NCI-H510A (cell line): ENCODE measurements at regions not wholly inside any gene's neighbourhood (a gene's known extent, or its start where the extent isn't known, plus 50 kb on each side); places are given as distances from the start of the nearest gene placed in this dataset.

Experiments
- DNase-seq: peaks from one replicate; lab custom pipeline; 2025; lab: John Stamatoyannopoulos, UW

DNA sequence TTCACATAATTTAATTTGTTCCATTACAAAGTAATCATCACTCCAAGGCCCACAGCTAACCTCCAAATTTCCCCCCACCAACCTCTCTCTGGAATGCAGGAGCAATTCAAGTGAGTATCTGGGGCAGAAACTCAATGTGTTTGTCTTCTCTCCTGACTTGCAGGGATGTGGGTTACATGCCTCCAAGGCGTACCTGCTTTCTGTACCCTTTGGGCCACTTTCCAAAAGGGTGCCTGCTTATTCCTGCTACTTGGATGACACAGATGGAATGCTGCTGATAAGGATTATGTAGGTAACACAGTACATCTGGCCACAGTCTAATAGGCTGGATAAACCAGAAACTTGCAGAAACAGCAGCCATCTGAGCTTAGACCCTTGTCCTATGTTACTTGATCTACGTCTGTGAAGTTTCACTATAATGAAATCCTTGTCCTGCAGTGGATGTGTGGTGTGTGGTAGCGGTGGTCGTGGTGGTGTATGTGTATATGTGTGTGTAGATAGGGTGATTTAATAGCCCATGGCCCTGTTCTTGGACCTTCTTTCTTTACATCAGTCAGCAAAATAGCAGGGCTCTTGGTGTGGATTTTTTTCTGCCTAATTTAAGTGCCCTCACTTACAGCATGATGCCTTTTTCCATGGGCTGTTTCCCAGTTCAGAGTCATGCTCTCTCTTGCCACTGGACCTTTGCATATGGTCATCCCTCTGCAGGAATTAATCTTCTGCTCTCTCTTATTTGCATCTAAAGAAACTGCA, 175.9 kb downstream of the ZDHHC21 start:
- DNase-seq: no peak

DNA sequence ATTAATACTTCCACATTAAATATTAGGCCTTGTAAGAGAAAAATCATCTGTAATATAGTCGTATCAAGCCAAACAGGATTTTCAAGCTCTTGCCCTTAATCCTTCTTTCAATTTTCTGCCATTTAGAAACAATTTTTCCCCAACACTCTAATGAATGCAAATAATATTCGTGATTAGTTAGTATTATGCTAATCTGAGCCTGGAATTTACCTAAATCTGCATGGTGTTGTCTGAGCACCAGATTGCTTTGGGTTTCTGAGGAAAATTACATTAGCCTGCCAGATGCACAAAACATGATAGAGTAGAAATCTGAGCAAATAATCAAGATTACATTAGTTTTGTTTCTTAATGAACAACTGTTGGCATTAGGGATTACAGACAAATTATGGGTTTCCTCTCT, 176.6 kb downstream of the ZDHHC21 start:
- DNase-seq: no peak

DNA sequence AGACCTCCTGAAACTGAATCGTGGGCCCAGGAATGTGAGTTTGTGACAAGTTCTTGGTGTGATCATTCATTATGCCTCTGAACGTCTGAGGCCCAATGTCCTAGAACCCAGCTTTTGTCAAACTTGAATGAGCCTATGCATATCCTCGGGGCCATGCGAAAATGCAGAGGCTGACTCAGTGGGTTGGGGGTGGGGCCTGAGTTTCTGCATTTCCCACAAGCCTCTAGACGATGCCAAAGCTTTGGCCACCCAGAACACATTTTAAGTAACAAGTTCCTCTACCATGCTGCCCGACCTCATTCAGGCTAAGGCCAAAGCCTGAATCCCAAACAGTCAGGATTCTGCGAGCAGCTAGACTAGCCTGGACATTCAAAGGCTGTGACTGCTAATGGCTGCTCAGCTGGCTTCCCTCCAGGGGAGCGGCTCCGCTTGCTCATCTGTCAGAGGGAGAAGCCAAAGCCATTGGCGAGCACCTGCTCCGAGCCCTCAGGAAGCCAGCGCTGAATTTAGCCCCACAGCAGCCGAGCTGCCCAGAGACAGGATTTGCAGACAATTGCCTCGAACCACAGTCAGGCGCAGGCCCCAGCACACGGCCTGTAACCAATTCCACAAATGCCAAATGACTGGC, 177.5 kb downstream of the ZDHHC21 start:
- DNase-seq: no peak

- no peak for DNase-seq
Measured at GRCh38 chr9:14515049-14515448, 178.2 kb downstream of the ZDHHC21 start.

DNA sequence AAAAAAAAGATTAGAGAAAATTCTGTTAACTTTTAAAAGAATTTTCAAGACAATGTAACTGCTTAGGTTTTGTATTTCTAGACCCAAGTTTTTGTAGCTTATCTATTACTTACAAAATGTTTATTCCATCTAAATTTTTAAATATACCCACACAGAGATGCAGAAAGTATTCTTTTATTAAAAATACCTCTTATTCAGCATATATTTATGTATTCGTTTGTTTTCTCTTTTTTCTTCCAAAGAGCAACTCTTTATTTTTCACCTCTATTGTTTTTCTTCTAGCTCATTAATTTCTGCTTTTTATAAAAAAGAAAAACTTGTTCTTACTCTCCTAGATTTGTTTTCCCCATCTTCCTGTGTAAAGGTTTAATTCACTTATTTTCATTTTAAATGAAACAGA, 180.3 kb downstream of the ZDHHC21 start:
- DNase-seq: no peak

GRCh38 chr9:14511452-14511851, 181.8 kb downstream of the ZDHHC21 start:
- DNase-seq: no peak

GRCh38 chr9:14508884-14509283, 184.3 kb downstream of the ZDHHC21 start:
- no peak for DNase-seq

DNA sequence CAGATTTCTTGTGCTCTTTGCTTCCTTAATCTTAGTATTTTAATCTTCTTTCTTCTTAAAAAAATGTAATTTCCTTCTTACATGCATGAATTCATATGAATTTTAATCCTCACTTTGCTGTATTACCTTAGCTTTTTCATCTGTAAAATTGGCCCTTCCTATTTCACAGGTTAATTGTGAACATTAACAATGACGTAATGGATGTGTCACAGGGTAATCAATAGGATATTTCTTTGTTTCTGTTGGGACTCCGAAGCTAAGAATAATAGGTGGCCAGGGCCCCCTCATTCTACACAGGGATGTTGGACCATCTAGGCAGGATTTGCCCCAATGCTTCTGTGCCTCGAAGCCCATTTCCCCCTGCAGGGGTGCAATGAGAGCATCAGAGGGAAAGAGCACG, 187.4 kb upstream of the NFIB start:
- DNase-seq: no peak

- DNase-seq: no peak
Measured at GRCh38 chr9:14500705-14501104, 186.8 kb upstream of the NFIB start.

DNA sequence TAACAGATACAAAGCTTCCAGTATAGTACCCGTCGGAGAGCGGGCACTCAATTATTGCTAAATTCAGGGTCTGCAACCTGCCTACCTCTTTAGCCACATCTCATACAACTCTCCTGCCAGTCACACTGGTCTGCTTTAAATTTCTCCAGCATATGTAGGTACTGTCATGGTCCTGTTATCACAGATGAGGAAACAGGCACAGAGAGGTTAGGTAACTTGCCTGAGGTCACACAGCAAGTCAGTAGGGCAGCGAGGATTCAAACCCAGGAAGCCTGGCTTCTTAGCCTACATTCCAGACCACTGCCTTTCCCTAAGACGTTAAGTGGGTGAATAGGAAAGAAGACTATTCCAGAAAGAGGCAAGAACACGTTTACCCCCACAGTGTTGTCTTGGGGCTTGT, 186.0 kb upstream of the NFIB start:
- DNase-seq: no peak

DNA sequence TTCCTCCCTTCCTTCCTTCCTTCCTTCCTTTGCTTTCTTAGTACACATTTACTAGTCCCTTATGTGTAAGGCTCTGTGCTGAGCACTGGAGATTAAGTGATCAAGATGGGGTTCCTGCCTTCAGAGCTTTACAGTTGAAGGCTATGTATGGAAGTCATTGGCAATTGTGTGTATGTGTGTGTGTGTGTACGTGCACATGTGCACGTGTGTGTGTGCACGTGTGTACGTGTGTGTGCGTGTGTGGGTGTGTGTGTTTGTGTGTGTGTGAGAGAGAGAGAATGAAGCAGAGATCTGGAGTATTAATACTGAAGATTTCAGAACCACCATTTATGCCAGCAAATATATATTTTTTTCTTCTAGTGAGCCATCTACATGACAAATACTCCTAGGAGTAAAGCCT, 184.9 kb upstream of the NFIB start:
- DNase-seq: no peak

DNA sequence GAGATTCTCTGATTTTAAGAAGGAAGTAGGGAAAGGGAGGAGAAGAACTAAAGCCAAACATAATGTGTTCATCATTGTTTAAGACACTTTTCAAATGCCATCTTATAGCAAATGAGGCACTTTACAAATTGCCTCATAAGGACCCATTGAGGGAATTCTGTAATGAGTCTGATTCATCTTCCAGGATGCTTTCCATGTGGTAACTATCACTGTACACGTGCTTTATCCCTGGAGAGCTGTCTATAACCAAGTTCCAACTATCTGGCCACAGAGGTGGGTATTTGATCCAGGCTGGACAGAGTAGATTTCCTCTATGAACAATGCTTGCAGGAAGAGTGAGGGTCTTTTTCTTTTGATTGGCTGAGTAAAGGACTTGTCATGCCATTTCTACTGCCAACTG, 183.5 kb upstream of the NFIB start:
- DNase-seq: no peak

DNA sequence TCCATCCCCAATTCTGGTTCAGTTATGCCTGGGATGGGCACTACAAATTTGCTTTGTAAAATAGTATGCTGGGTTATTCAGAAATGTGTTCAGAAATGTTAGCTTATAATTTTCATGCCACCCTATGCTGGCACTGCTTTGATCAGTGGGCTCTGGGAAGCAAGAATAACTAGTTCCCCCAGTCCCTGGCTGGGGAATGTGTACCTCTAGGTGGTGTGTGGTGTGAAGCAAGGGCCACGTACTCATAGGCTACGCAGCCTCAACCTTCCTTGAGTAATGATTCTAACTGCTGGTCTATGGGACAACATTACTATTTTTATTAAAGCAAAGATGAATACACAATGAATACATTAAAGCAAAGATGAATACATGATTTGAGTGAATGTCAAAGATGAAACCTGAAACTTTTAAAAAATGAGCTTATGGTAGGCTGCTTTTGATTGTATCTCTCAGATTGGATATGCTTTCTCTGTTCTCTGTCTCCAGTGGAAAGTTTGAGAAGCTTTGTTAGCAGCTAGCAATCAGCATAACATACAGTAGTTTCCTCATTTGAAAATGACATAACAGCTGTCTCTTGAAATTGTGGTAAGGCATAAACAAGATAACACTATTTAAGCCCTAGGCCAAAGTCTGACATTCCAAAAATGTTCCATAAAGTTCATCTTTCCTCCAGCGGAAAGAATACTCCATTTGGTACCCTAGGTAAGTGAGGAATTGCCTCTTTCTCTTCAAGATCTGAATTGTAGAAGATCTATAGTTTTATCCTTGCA, 174.7 kb upstream of the NFIB start:
- DNase-seq: no peak

DNA sequence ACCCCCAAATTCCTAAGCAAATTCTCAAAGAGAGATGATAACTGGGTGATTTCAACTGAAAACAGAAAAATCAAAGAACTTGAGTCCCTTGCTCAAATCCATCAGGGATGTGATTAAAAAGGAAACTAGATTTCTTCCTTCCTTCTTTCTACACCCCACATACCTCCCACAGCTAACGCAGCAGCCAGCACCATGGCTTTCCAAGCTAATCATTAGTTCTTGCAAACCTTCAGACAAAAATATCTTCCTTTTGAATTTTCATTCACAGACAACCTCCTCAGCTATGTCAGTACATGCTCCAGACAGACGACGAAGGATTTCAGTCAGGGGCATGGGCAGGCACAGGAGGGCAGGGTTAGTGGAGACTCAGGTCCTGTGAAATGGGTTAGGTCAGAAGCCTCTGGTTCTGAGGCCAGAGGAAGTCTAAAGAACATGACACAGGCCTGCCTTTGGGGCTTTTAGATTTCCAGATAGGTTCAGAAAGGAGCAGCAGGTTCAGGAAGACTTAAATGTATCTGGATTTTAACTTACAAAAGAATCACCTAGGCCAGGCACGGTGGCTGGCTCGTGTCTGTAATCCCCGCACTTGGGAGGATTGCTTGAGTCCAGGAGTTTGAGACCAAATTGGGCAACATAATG, 173.7 kb upstream of the NFIB start:
- no peak for DNase-seq

DNA sequence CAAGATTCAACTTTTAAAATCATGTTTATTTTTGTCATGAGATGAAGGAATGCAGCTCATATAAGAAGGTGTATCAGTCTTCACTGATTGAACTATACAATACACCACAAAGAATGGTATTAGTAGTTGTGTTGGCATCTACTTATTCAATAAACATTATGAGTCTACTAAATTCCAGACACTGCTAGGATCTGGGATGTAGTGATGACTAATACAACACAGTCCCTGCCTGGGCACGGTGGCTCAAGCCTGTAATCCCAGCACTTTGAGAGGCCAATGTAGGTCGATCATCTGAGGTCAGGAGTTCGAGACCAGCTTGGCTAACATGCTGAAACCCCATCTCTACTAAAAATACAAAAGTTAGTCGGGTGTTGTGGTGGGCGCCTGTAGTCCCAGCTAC, 171.4 kb upstream of the NFIB start:
- DNase-seq: no peak

- no peak for DNase-seq
Measured at GRCh38 chr9:14482856-14483255, 168.9 kb upstream of the NFIB start.

GRCh38 chr9:14480526-14480925, 166.6 kb upstream of the NFIB start:
- DNase-seq: no peak

- DNase-seq: no peak
Measured at GRCh38 chr9:14479163-14479560, 165.2 kb upstream of the NFIB start.

- DNase-seq: no peak
Measured at GRCh38 chr9:14478175-14479162, 164.5 kb upstream of the NFIB start.

DNA sequence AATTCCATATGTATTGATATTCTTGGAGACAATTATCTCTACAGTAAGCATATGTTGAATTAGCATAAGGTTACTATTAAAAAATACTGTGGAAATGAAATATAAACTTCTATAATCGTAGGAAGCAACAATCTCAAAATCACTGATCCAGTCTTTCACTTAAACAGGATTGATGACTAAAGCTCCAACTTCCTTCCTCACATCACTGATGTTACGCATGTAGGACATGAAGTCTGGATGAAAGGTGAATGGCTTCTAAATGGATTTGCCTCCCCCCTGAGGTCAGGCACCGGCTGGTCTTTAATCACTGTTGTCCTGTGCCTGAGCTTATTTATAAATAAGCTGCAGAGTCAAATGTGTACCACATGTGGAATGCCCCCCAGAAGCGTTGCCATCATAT, 157.1 kb upstream of the NFIB start:
- no peak for DNase-seq

- DNase-seq: no peak
Measured at GRCh38 chr9:14467675-14468374, 153.9 kb upstream of the NFIB start.
